Sigmoid colon (tissue), 6 donors: ENCODE measurements at regions not wholly inside any gene's neighbourhood (a gene's known extent, or its start where the extent isn't known, plus 50 kb on each side); places are given as distances from the start of the nearest gene placed in this dataset.

Experiments used
- DNase-seq: peaks from one replicate; pipeline ENCODE4 v3.0.0-alpha.2; 2019
- H3K27ac ChIP-seq, 4 donors: fragments of 200-600 bp; sonication (generic); one replicate each; pipeline ENCODE4 v1.5.1; 2016 to 2019; ENCODE audit warnings: mild to moderate bottlenecking in 1 of 4
- H3K27me3 ChIP-seq, 3 donors: fragments of 200-600 bp; sonication (generic); one replicate each; pipeline ENCODE4 v1.5.1; 2019; ENCODE audit warnings: mild to moderate bottlenecking in 1 of 3
- H3K36me3 ChIP-seq, 4 donors: fragments of 200-600 bp; sonication (generic); one replicate each; pipeline ENCODE4 v1.5.1; 2016 to 2019
- H3K4me1 ChIP-seq, 4 donors: fragments of 200-600 bp; sonication (generic); one replicate each; pipeline ENCODE4 v1.5.1; 2017 to 2019
- H3K4me3 ChIP-seq, 4 donors: fragments of 200-600 bp; sonication (generic); one replicate each; pipeline ENCODE4 v1.5.1; 2017 to 2019; ENCODE audit warnings: mild to moderate bottlenecking in 2 of 4, moderate library complexity in 1 of 4
- H3K9me3 ChIP-seq, 4 donors: fragments of 200-600 bp in 3 of 4; sonication (generic) in 3 of 4; one replicate each; pipeline versions ENCODE4 v1.5.1 to v1.6.1; 2013 to 2019
- EP300 ChIP-seq, 4 donors: sonication (generic); formaldehyde crosslinking; IDR thresholded peaks; one replicate each; pipeline ENCODE4 v1.6.1; 2017; ENCODE audit warnings: antibody characterized with exemption in 4 of 4
- POLR2A ChIP-seq, 2 donors: fragments of 450-650 bp; IDR thresholded peaks; one replicate each; pipeline ENCODE4 v1.6.1; 2016; ENCODE audit warnings: antibody characterized with exemption in 2 of 2, mild to moderate bottlenecking in 2 of 2, moderate library complexity in 2 of 2
- POLR2AphosphoS5 ChIP-seq, 4 donors: sonication (generic); formaldehyde crosslinking; IDR thresholded peaks; one replicate each; pipeline ENCODE4 v1.6.1; 2017; ENCODE audit warnings: antibody characterized with exemption in 4 of 4
- WGBS, 2 donors: extraction: QIAGEN DNeasy Blood & Tissue Kit; methylation state at CpG; one replicate each; pipeline ENCODE4 v1.1.7; 2013; 5-methylcytosine and 5-hydroxymethylcytosine counted together
- intact Hi-C: fragments of 100-400 bp; cut with DNase I; formaldehyde crosslinking; loops from one replicate; pipeline ENCODE4 v1.15.1; 2023
- TF ChIP-seq, protein P1 (sequence below), 4 experiments: fragments of 450-650 bp in 3 of 4; fragments of 200-600 bp in 1 of 4; IDR thresholded peaks; one replicate each; pipeline ENCODE4 v1.5.1; 2016 to 2019; ENCODE audit warnings: antibody characterized with exemption in 4 of 4, mild to moderate bottlenecking in 3 of 4, moderate library complexity in 2 of 4
- donor health status: healthy with polysubstance abuse.
- donor health status: healthy.

DNA sequence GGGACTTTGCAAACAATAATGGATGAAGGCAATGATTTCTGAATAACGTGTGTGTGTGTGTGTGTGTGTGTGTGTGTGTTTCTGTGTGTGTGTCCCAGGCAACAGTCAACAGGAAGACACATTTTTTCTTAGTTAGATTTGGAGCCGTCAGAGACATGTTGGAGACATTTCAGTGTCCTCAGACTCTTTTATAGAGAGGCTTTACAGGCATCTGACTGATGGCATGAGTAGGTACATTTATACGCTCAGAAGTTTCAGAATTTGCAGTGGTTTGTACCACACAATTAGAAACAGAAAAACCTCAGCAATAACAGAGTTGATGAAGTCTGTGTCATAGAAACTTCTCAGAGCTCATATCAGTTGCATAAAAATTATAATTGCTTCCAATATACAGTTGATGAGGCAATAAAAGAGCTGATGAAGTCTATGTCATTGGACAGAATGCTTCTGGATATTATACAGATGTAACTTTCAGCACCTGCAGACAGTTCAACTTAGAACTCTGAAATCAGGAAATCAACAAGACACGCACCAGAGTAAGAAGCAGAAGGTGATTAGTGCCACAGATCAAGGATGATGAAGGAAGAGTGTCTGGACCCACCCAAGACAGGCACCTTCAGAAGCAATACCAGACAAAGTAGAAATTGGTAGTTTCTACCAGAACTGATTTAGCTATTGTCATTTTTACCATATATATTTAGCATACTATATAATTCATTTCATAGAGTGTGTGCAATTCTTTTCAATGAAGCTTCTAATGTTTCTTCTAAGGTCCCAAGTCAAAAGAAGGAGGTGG is 104.5 kb upstream of the LYZL1 start:
- no peak for TF ChIP-seq POLR2A (IDR thresholded peaks at IDR 0.05)
- Histone ChIP-seq H3K4me1 (no peaks in the 10 kb centered on the region), H3K27ac (no peak overlapping the region), H3K27me3 (no peaks in the 10 kb centered on the region), H3K36me3 (no peaks in the 10 kb centered on the region), H3K4me3 (no peak overlapping the region), H3K9me3 (no peaks in the 10 kb centered on the region)
- intact Hi-C loops, result no loop called here
- no peak for DNase-seq
- 50 to 67% methylated on average over 4 of the region's 4 CpGs for WGBS, 2 donors

DNA sequence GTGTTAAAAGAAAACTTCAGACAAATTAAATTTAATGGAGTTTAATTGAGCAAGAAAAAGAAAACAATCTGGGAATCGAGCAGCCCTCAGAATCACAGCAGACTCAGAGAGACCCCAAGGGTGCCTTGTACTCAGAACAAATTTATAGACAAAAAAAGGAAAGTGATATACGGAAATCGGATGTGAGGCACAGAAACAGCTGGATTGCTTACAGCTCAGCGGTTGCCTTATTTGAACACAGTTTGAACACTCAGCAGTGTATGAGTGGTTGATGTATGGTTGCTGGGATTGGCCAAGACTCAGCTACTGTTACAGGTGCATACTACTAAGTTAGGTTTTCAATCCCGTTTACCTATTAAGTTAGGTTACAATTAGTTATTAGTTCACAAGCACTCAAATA is 103.8 kb upstream of the LYZL1 start:
- TF ChIP-seq, protein P1, sequence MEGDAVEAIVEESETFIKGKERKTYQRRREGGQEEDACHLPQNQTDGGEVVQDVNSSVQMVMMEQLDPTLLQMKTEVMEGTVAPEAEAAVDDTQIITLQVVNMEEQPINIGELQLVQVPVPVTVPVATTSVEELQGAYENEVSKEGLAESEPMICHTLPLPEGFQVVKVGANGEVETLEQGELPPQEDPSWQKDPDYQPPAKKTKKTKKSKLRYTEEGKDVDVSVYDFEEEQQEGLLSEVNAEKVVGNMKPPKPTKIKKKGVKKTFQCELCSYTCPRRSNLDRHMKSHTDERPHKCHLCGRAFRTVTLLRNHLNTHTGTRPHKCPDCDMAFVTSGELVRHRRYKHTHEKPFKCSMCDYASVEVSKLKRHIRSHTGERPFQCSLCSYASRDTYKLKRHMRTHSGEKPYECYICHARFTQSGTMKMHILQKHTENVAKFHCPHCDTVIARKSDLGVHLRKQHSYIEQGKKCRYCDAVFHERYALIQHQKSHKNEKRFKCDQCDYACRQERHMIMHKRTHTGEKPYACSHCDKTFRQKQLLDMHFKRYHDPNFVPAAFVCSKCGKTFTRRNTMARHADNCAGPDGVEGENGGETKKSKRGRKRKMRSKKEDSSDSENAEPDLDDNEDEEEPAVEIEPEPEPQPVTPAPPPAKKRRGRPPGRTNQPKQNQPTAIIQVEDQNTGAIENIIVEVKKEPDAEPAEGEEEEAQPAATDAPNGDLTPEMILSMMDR (IDR thresholded peaks at IDR 0.05), result no peak
- TF ChIP-seq POLR2AphosphoS5 (IDR thresholded peaks at IDR 0.05), result no peak
- no peak for TF ChIP-seq POLR2A (IDR thresholded peaks at IDR 0.05)
- no peak for TF ChIP-seq EP300 (IDR thresholded peaks at IDR 0.05)
- H3K4me3 ChIP-seq, result no peak overlapping the region
- DNase-seq, result no peak
- H3K4me1 ChIP-seq, result no peaks in the 10 kb centered on the region
- no peaks in the 10 kb centered on the region for H3K9me3 ChIP-seq
- no peaks in the 10 kb centered on the region for H3K36me3 ChIP-seq
- WGBS, 2 donors, result 86 to 89% methylated on average over 5 of the region's 5 CpGs
- H3K27ac ChIP-seq, result no peak overlapping the region
- intact Hi-C loops, result no loop called here
- H3K27me3 ChIP-seq, result no peaks in the 10 kb centered on the region

DNA sequence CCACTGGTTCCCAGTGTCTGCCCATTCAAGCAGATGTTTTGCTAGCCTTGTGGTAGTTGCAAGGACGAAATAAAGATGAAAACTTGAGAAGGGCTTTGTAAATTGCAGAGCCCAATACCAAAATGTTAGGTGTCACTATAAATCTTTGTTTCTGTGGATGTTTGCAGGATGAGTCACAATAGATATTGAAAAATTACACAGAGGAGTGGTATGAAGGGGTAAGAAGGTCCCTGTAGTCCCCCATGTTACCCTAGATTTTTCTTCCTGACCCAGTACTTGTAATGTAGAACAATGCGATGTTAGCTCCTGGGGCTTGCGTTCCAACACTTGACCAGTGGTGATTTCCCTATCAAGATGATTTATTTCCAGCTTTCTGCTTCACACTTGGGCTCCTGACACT is 102.6 kb upstream of the LYZL1 start:
- Histone ChIP-seq H3K4me1 (no peaks in the 10 kb centered on the region), H3K36me3 (no peaks in the 10 kb centered on the region), H3K27ac (no peak overlapping the region), H3K9me3 (no peaks in the 10 kb centered on the region), H3K27me3 (no peaks in the 10 kb centered on the region), H3K4me3 (no peak overlapping the region)
- intact Hi-C loops, result no loop called here
- DNase-seq, result no peak
- no peak for TF ChIP-seq EP300 (IDR thresholded peaks at IDR 0.05)
- TF ChIP-seq POLR2AphosphoS5 (IDR thresholded peaks at IDR 0.05), result no peak
- TF ChIP-seq POLR2A (IDR thresholded peaks at IDR 0.05), result no peak
- TF ChIP-seq, protein P1 (IDR thresholded peaks at IDR 0.05), result no peak
- WGBS, 2 donors, result 78 to 86% methylated on average over 3 of the region's 3 CpGs

DNA sequence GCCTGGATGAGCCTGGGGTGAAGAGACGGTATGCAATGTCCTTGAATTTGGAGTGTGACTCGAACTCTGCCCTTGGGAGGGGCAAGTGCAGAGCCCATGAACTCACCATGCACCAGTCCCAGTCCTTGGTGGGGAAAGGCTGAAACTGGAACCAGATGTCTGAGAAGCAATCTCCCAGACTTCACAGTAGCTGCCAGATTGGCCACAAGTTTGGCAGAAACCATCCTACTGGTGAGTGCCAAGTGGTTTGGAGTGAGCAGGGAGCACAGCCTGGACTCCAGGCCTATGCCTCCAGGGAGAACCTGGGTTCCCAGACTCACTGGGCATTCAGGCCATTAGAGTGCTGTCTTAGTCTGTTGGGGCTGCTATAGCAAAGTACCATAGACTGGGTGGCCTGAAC is 99.6 kb upstream of the LYZL1 start:
- 7 to 86% methylated on average over 2 of the region's 2 CpGs for WGBS, 2 donors
- Histone ChIP-seq H3K4me3 (no peak overlapping the region), H3K36me3 (no peaks in the 10 kb centered on the region), H3K27me3 (no peaks in the 10 kb centered on the region), H3K4me1 (no peaks in the 10 kb centered on the region), H3K27ac (no peak overlapping the region), H3K9me3 (no peaks in the 10 kb centered on the region)
- no peak for TF ChIP-seq POLR2AphosphoS5 (IDR thresholded peaks at IDR 0.05)
- no peak for TF ChIP-seq POLR2A (IDR thresholded peaks at IDR 0.05)
- TF ChIP-seq, protein P1 (IDR thresholded peaks at IDR 0.05), result no peak
- TF ChIP-seq EP300 (IDR thresholded peaks at IDR 0.05), result no peak
- intact Hi-C loops, result no loop called here
- no peak for DNase-seq

DNA sequence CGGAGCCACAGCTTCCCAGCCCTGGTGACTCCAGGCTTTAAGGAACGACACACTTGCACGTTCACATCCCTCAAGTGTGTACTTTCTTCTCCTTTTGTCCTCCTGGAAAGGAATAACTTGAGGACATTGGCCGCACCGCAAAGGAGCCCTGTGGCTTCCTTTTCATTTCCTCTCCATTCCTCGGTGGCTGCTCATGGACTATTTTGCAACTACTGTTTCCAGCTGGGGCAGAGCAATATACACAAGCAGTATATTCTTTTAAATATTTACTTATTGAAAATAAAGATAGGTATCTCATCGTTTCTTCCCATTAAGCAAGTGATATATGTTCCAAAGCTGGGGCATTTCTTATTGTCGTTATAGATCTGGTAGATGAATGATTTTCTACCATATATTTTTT is 97.2 kb upstream of the LYZL1 start:
- H3K36me3 ChIP-seq, result no peaks in the 10 kb centered on the region
- H3K27ac ChIP-seq, result no peak overlapping the region
- H3K9me3 ChIP-seq, result peaks cover 0 to 2% (median 0%) of the 10 kb centered on the region in 4 donors
- no peaks in the 10 kb centered on the region for H3K4me1 ChIP-seq
- intact Hi-C loops, result no loop called here
- DNase-seq, result no peak
- TF ChIP-seq, protein P1 (IDR thresholded peaks at IDR 0.05), result no peak
- no peak for TF ChIP-seq POLR2A (IDR thresholded peaks at IDR 0.05)
- no peak for TF ChIP-seq EP300 (IDR thresholded peaks at IDR 0.05)
- TF ChIP-seq POLR2AphosphoS5 (IDR thresholded peaks at IDR 0.05), result no peak
- no peak overlapping the region for H3K4me3 ChIP-seq
- WGBS, 2 donors, result 35 to 51% methylated on average over 8 of the region's 8 CpGs
- no peaks in the 10 kb centered on the region for H3K27me3 ChIP-seq
